H1 (cell line): ENCODE measurements at regions not wholly inside any gene's neighbourhood (a gene's known extent, or its start where the extent isn't known, plus 50 kb on each side); places are given as distances from the start of the nearest gene placed in this dataset.
A peak's percentile ranks its signal among the peaks of the same experiment; 100 is the strongest.

ENCODE experiments used
- CTCF ChIA-PET: fragments of 300-600 bp; sonication (Branson Sonifier 250); formaldehyde crosslinking; loops from one replicate; lab custom pipeline; 2021; ENCODE audit not compliant: partially characterized antibody; lab: Charles Lee
- POLR2A ChIA-PET: fragments of 300-600 bp; sonication (Branson Sonifier 250); formaldehyde crosslinking; loops from one replicate; lab custom pipeline; 2021; ENCODE audit warnings: inconsistent platforms; ENCODE audit not compliant: partially characterized antibody; lab: Charles Lee
- DNase-seq, 2 experiments: peaks; one replicate each; pipeline versions ENCODE4 v3.0.0 to v3.0.0-alpha.2; 2010 to 2022; ENCODE audit warnings: low spot score in 2 of 2, low read depth in 1 of 2, mixed read lengths in 1 of 2
- FAIRE-seq: peaks from 2 replicates; lab custom pipeline; 2011; peaks lifted over from hg19 to GRCh38; lab: Jason Lieb, UNC
- H2AFZ ChIP-seq: 2 replicates; pipeline ENCODE4 v1.8.1; 2012; ENCODE audit warnings: low read length, inconsistent platforms
- H2AK5ac ChIP-seq: 2 replicates; pipeline ENCODE4 v1.6.1; 2013; ENCODE audit warnings: low read depth, low read length
- H2BK120ac ChIP-seq: replicated peaks from 2 replicates; pipeline ENCODE3; 2013; ENCODE audit warnings: low read depth, low read length, inconsistent platforms
- H2BK12ac ChIP-seq: 2 replicates; pipeline ENCODE4 v1.6.1; 2013; ENCODE audit warnings: low read depth, low read length
- H2BK15ac ChIP-seq: 2 replicates; pipeline ENCODE4 v1.6.1; 2013; ENCODE audit warnings: low read length
- H2BK20ac ChIP-seq: 2 replicates; pipeline ENCODE4 v1.6.1; 2013; ENCODE audit warnings: low read length
- H2BK5ac ChIP-seq: 2 replicates; pipeline ENCODE4 v1.6.1; 2013; ENCODE audit warnings: low read depth, low read length
- H3K14ac ChIP-seq: 2 replicates; pipeline ENCODE4 v1.6.1; 2013; ENCODE audit warnings: inconsistent platforms; ENCODE audit not compliant: insufficient read length
- H3K18ac ChIP-seq: 2 replicates; pipeline ENCODE4 v1.6.1; 2013; ENCODE audit warnings: low read length; ENCODE audit errors: extremely low read depth
- H3K23ac ChIP-seq: 2 replicates; pipeline ENCODE4 v1.6.1; 2013; ENCODE audit warnings: inconsistent platforms; ENCODE audit not compliant: insufficient read length
- H3K23me2 ChIP-seq: 2 replicates; pipeline ENCODE4 v1.6.1; 2013; ENCODE audit warnings: low read depth, low read length
- H3K27ac ChIP-seq: 2 replicates; pipeline ENCODE4 v1.6.1; 2011; ENCODE audit warnings: low read depth, low read length, inconsistent platforms
- H3K27me3 ChIP-seq, 4 experiments: replicated peaks in 1 of 4; 1 replicate in 1 of 4; 2 replicates in 3 of 4; pipeline versions ENCODE4 v1.6.1 to v1.8.1; 2011 to 2013; ENCODE audit warnings: low read length in 3 of 4, mild to moderate bottlenecking in 3 of 4, inconsistent platforms in 2 of 4, mixed read lengths in 2 of 4, moderate library complexity in 1 of 4; ENCODE audit not compliant: control insufficient read depth in 3 of 4, insufficient read depth in 3 of 4; ENCODE audit errors: extremely low read depth in 1 of 4
- H3K36me3 ChIP-seq, 4 experiments: 2 replicates each; pipeline versions ENCODE4 v1.6.1 to v1.8.1; 2011 to 2013; ENCODE audit warnings: mild to moderate bottlenecking in 4 of 4, low read length in 3 of 4, moderate library complexity in 2 of 4, control low read depth in 1 of 4, inconsistent platforms in 1 of 4; ENCODE audit not compliant: insufficient read depth in 4 of 4, control insufficient read depth in 2 of 4
- H3K4ac ChIP-seq: replicated peaks from 2 replicates; pipeline ENCODE3; 2013; ENCODE audit warnings: low read length, low read depth, mixed read lengths, inconsistent platforms; ENCODE audit not compliant: insufficient read length
- H3K4me1 ChIP-seq, 4 experiments: replicated peaks in 1 of 4; 1 replicate in 1 of 4; 2 replicates in 3 of 4; pipeline versions ENCODE4 v1.6.1 to v1.8.1; 2011 to 2013; ENCODE audit warnings: low read length in 3 of 4, inconsistent platforms in 2 of 4, mixed read lengths in 1 of 4; ENCODE audit not compliant: insufficient read depth in 4 of 4, control insufficient read depth in 3 of 4
- H3K4me2 ChIP-seq, 2 experiments: 2 replicates each; pipeline versions ENCODE4 v1.6.1 to v1.8.1; 2011 to 2013; ENCODE audit warnings: low read depth in 2 of 2, low read length in 2 of 2, control low read depth in 1 of 2, inconsistent platforms in 1 of 2, mild to moderate bottlenecking in 1 of 2; ENCODE audit not compliant: insufficient read depth in 1 of 2
- H3K4me3 ChIP-seq, 4 experiments: fragments of 200-600, 300-600 bp in 1 of 4; sonication (generic), shearing (Covaris generic), sonication (Bioruptor Twin) in 1 of 4; 2 replicates each; pipeline versions ENCODE4 v1.5.1 to v1.8.1; 2011 to 2016; ENCODE audit warnings: low read length in 4 of 4, low read depth in 3 of 4, control low read depth in 2 of 4, inconsistent platforms in 2 of 4, mild to moderate bottlenecking in 2 of 4, mixed read lengths in 1 of 4, moderate library complexity in 1 of 4; ENCODE audit not compliant: insufficient read depth in 2 of 4; ENCODE audit errors: extremely low read depth in 1 of 4
- H3K56ac ChIP-seq: replicated peaks from 2 replicates; pipeline ENCODE3; 2013; ENCODE audit warnings: low read depth, mild to moderate bottlenecking, mixed read lengths, low read length, inconsistent platforms; ENCODE audit not compliant: insufficient read length
- H3K79me1 ChIP-seq: 2 replicates; pipeline ENCODE4 v1.6.1; 2013; ENCODE audit warnings: low read depth, low read length, control low read depth
- H3K79me2 ChIP-seq, 2 experiments: 2 replicates each; pipeline versions ENCODE4 v1.6.1 to v1.8.1; 2012 to 2013; ENCODE audit warnings: low read length in 2 of 2, mild to moderate bottlenecking in 2 of 2, inconsistent platforms in 1 of 2; ENCODE audit not compliant: insufficient read depth in 2 of 2, control insufficient read depth in 1 of 2
- H3K9ac ChIP-seq, 4 experiments: replicated peaks in 1 of 4; 1 replicate in 1 of 4; 2 replicates in 3 of 4; pipeline versions ENCODE4 v1.6.1 to v1.8.1; 2011 to 2013; ENCODE audit warnings: low read depth in 3 of 4, low read length in 3 of 4, control low read depth in 2 of 4, mild to moderate bottlenecking in 2 of 4, moderate library complexity in 2 of 4, inconsistent platforms in 1 of 4; ENCODE audit errors: extremely low read depth in 1 of 4
- H3K9me3 ChIP-seq, 2 experiments: 2 replicates each; pipeline versions ENCODE4 v1.6.1 to v1.8.1; 2012 to 2013; ENCODE audit warnings: mild to moderate bottlenecking in 2 of 2, moderate library complexity in 2 of 2, control low read depth in 1 of 2, inconsistent platforms in 1 of 2, low read depth in 1 of 2, low read length in 1 of 2, mixed read lengths in 1 of 2; ENCODE audit not compliant: insufficient read depth in 2 of 2
- H4K20me1 ChIP-seq, 2 experiments: replicated peaks in 1 of 2; 2 replicates each; pipeline versions ENCODE3 to v1.8.1; 2011 to 2013; ENCODE audit warnings: inconsistent platforms in 2 of 2, low read length in 2 of 2, mild to moderate bottlenecking in 1 of 2; ENCODE audit not compliant: insufficient read depth in 2 of 2, control insufficient read depth in 1 of 2
- H4K5ac ChIP-seq: 2 replicates; pipeline ENCODE4 v1.6.1; 2013; ENCODE audit warnings: low read length, low read depth, mixed read lengths, inconsistent platforms; ENCODE audit not compliant: insufficient read length
- H4K8ac ChIP-seq: 2 replicates; pipeline ENCODE4 v1.8.0; 2013; ENCODE audit warnings: mild to moderate bottlenecking, moderate library complexity, low read length, inconsistent platforms; ENCODE audit not compliant: insufficient read depth; ENCODE audit errors: extremely low read depth
- H4K91ac ChIP-seq: replicated peaks from 2 replicates; pipeline ENCODE3; 2013; ENCODE audit warnings: low read length, mixed read lengths, inconsistent platforms; ENCODE audit not compliant: insufficient read length
- CHD1 ChIP-seq: IDR thresholded peaks from 2 replicates; pipeline ENCODE4 v1.6.1; 2012; ENCODE audit warnings: low read depth, low read length, improper control_type of control experiment
- KDM4A ChIP-seq: IDR thresholded peaks from one replicate; pipeline ENCODE4 v1.7.1; 2012; ENCODE audit warnings: low read depth, mild to moderate bottlenecking, moderate library complexity, low read length, inconsistent platforms; ENCODE audit not compliant: severe bottlenecking
- SIRT6 ChIP-seq: IDR thresholded peaks from one replicate; pipeline ENCODE4 v1.7.1; 2012; ENCODE audit warnings: low read length, inconsistent platforms
- TAF7 ChIP-seq: optimal IDR thresholded peaks from 2 replicates; pipeline ENCODE3; 2011; ENCODE audit warnings: low read depth, mild to moderate bottlenecking, inconsistent platforms, low read length, moderate library complexity, borderline replicate concordance
- WGBS, 2 experiments: shearing (Covaris generic) in 1 of 2; methylation state at CpG; one replicate each; pipeline versions ENCODE4 v1.1.6 to v1.1.7; 2013 to 2015; ENCODE audit warnings: low lambda C conversion rate in 2 of 2, mixed read lengths in 2 of 2, inconsistent platforms in 1 of 2, low coverage in 1 of 2, missing lambda C conversion rate in 1 of 2; ENCODE audit not compliant: insufficient replicate concordance in 2 of 2, insufficient coverage in 1 of 2, insufficient read length in 1 of 2; ENCODE audit errors: extremely low coverage in 1 of 2, missing lambda C conversion rate in 1 of 2; 5-methylcytosine and 5-hydroxymethylcytosine counted together

GRCh38 chr20:53871541-53871940, 198.9 kb downstream of the BCAS1 start:
- Histone ChIP-seq H2BK120ac (peak overlapping the region; percentile 69), H2BK20ac (no peak overlapping the region), H3K9me3 (no peaks in the 10 kb centered on the region), H4K5ac (no peak overlapping the region), H3K9ac (no peak overlapping the region), H3K56ac (no peak overlapping the region), H2BK15ac (no peak overlapping the region), H2BK12ac (peak overlapping the region; percentile 82; the same call in 1 of the 2 replicates), H3K79me1 (no peaks in the 10 kb centered on the region), H3K4me3 (no peak overlapping the region), H3K14ac (no peak overlapping the region), H3K23me2 (no peaks in the 10 kb centered on the region), H3K27ac (no peak overlapping the region), H4K20me1 (no peaks in the 10 kb centered on the region), H2BK5ac (no peak overlapping the region), H2AFZ (no peak overlapping the region), H3K4me2 (no peak overlapping the region), H3K27me3 (no peaks in the 10 kb centered on the region), H3K4ac (peak overlapping the region; percentile 44), H3K23ac (no peak overlapping the region), H3K18ac (peak overlapping the region; percentile 38; the same call in 1 of the 2 replicates), H4K8ac (no peak overlapping the region), H3K36me3 (no peaks in the 10 kb centered on the region), H2AK5ac (no peak overlapping the region; the same call in 1 of the 2 replicates), H3K79me2 (no peaks in the 10 kb centered on the region), H3K4me1 (peaks cover 6 to 17% (median 14%) of the 10 kb centered on the region in 4 experiments; a peak in 6 of 7 replicates), H4K91ac (no peak overlapping the region)
- DNase-seq: no peak
- ChIA-PET CTCF (interaction anchor here (0.8 to 3.9 kb wide), 11 partner anchors 10 to 133 kb away, joined by 3 to 42 read pairs (median 5); no protein-coding TSS in a partner anchor), POLR2A (no interaction called here)
- TF ChIP-seq TAF7 (no peak), CHD1 (no peak), KDM4A (no peak), SIRT6 (no peak)
- 68% methylated on average over 3 of the region's 3 CpGs; no CpG with 5 or more reads in 1 of the 2 experiments for WGBS, 2 experiments
- no peak for FAIRE-seq
